Thyroid gland (tissue), 4 donors: ENCODE measurements at regions not wholly inside any gene's neighbourhood (a gene's known extent, or its start where the extent isn't known, plus 50 kb on each side); places are given as distances from the start of the nearest gene placed in this dataset.

Source experiments
- DNase-seq, 2 donors: peaks; one replicate each; pipeline ENCODE4 v3.0.0-alpha.2; 2019
- H3K27ac ChIP-seq, 3 donors: fragments of 200-600 bp; sonication (generic); 1 replicate in 2 of 3; 2 replicates in 1 of 3; pipeline ENCODE4 v1.5.1; 2016 to 2019; ENCODE audit warnings: mild to moderate bottlenecking in 1 of 3, moderate library complexity in 1 of 3
- H3K27me3 ChIP-seq: fragments of 200-600 bp; sonication (generic); one replicate; pipeline ENCODE4 v1.5.1; 2019
- H3K36me3 ChIP-seq, 2 donors: fragments of 200-600 bp; sonication (generic); one replicate each; pipeline ENCODE4 v1.5.1; 2016 to 2019
- H3K4me1 ChIP-seq, 2 donors: fragments of 200-600 bp; sonication (generic); one replicate each; pipeline ENCODE4 v1.5.1; 2017 to 2019
- H3K4me3 ChIP-seq, 3 donors: fragments of 200-600 bp; sonication (generic); replicated peaks in 1 of 3; 1 replicate in 2 of 3; 2 replicates in 1 of 3; pipeline ENCODE4 v1.5.1; 2016; ENCODE audit warnings: mild to moderate bottlenecking in 1 of 3
- H3K9me3 ChIP-seq: fragments of 200-600 bp; sonication (generic); one replicate; pipeline ENCODE4 v1.5.1; 2017
- POLR2A ChIP-seq, 2 donors: fragments of 450-650 bp; IDR thresholded peaks; one replicate each; pipeline ENCODE4 v1.6.1; 2017; ENCODE audit warnings: antibody characterized with exemption in 2 of 2, mild to moderate bottlenecking in 2 of 2, moderate library complexity in 1 of 2
- WGBS, 2 donors: methylation state at CpG; one replicate each; pipeline ENCODE4 v1.1.5; 2017; 5-methylcytosine and 5-hydroxymethylcytosine counted together
- intact Hi-C: fragments of 100-400 bp; cut with DNase I; formaldehyde crosslinking; loops from one replicate; pipeline ENCODE4 v1.15.1; 2023
- TF ChIP-seq, protein P1 (sequence below), 6 experiments: fragments of 200-600 bp in 3 of 6; fragments of 450-650 bp in 3 of 6; sonication (generic) in 3 of 6; IDR thresholded peaks; one replicate each; pipeline ENCODE4 v1.5.1; 2016 to 2019; ENCODE audit warnings: antibody characterized with exemption in 6 of 6, mild to moderate bottlenecking in 2 of 6, inconsistent platforms in 1 of 6, moderate library complexity in 1 of 6

- H3K27me3 ChIP-seq, result no peaks in the 10 kb centered on the region
- H3K4me1 ChIP-seq, result no peaks in the 10 kb centered on the region
- intact Hi-C loops, result no loop called here
- no peak overlapping the region for H3K4me3 ChIP-seq
- WGBS, 2 donors, result 82 to 90% methylated on average over 10 of the region's 10 CpGs
- no peaks in the 10 kb centered on the region for H3K36me3 ChIP-seq
- no peaks in the 10 kb centered on the region for H3K9me3 ChIP-seq
- no peak overlapping the region for H3K27ac ChIP-seq
- no peak for TF ChIP-seq POLR2A (IDR thresholded peaks at IDR 0.05)
- TF ChIP-seq, protein P1, sequence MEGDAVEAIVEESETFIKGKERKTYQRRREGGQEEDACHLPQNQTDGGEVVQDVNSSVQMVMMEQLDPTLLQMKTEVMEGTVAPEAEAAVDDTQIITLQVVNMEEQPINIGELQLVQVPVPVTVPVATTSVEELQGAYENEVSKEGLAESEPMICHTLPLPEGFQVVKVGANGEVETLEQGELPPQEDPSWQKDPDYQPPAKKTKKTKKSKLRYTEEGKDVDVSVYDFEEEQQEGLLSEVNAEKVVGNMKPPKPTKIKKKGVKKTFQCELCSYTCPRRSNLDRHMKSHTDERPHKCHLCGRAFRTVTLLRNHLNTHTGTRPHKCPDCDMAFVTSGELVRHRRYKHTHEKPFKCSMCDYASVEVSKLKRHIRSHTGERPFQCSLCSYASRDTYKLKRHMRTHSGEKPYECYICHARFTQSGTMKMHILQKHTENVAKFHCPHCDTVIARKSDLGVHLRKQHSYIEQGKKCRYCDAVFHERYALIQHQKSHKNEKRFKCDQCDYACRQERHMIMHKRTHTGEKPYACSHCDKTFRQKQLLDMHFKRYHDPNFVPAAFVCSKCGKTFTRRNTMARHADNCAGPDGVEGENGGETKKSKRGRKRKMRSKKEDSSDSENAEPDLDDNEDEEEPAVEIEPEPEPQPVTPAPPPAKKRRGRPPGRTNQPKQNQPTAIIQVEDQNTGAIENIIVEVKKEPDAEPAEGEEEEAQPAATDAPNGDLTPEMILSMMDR (IDR thresholded peaks at IDR 0.05), result no peak
- no peak for DNase-seq
Observed at GRCh38 chr12:127008755-127009403, 1258.1 kb upstream of the TMEM132C start.

- no peak overlapping the region for H3K27ac ChIP-seq
- TF ChIP-seq POLR2A (IDR thresholded peaks at IDR 0.05), result no peak
- intact Hi-C loops, result no loop called here
- no peaks in the 10 kb centered on the region for H3K36me3 ChIP-seq
- H3K4me3 ChIP-seq, result no peak overlapping the region
- H3K27me3 ChIP-seq, result no peaks in the 10 kb centered on the region
- no peaks in the 10 kb centered on the region for H3K4me1 ChIP-seq
- 94 to 95% methylated on average over 3 of the region's 3 CpGs for WGBS, 2 donors
- no peaks in the 10 kb centered on the region for H3K9me3 ChIP-seq
- no peak for DNase-seq
Observed at GRCh38 chr12:127012109-127012508, 1254.9 kb upstream of the TMEM132C start.

GRCh38 chr12:127013197-127013596 is 1253.8 kb upstream of the TMEM132C start:
- Histone ChIP-seq H3K27ac (no peak overlapping the region), H3K4me3 (no peak overlapping the region), H3K36me3 (no peaks in the 10 kb centered on the region), H3K4me1 (no peaks in the 10 kb centered on the region), H3K9me3 (no peaks in the 10 kb centered on the region), H3K27me3 (no peaks in the 10 kb centered on the region)
- DNase-seq, result no peak
- TF ChIP-seq, protein P1 (IDR thresholded peaks at IDR 0.05), result no peak
- WGBS, 2 donors, result 87 to 88% methylated on average over 4 of the region's 4 CpGs
- intact Hi-C loops, result no loop called here

DNA sequence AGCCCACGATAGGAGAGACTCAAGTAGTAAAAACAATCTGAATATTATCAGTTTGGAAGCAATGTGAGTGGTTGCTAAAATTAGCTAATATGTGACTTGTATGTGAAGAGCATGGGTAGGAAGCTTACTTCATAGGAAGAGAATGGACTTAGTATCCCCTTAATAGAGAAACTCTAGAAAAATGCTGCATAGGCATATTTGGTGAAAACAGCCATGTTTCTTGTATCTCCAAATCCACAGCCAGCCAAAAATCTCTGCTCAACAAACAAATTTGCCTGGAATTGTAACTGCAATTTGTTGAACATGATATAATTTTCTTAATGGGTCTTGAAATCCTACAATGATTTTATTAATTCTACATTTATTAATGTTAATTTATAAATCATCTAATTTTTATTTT is 1252.9 kb upstream of the TMEM132C start:
- TF ChIP-seq, protein P1 (IDR thresholded peaks at IDR 0.05), result no peak
- TF ChIP-seq POLR2A (IDR thresholded peaks at IDR 0.05), result no peak
- intact Hi-C loops, result no loop called here
- WGBS, 2 donors, result 33 to 76% methylated on average over 1 of the region's 1 CpG

GRCh38 chr12:127024791-127025190 is 1242.2 kb upstream of the TMEM132C start:
- WGBS, 2 donors, result 78 to 87% methylated on average over 2 of the region's 2 CpGs
- no peak overlapping the region for H3K4me3 ChIP-seq
- no peak for DNase-seq
- no peaks in the 10 kb centered on the region for H3K9me3 ChIP-seq
- no peaks in the 10 kb centered on the region for H3K4me1 ChIP-seq
- H3K36me3 ChIP-seq, result no peaks in the 10 kb centered on the region
- H3K27ac ChIP-seq, result no peak overlapping the region
- no peak for TF ChIP-seq POLR2A (IDR thresholded peaks at IDR 0.05)
- TF ChIP-seq, protein P1 (IDR thresholded peaks at IDR 0.05), result no peak
- intact Hi-C loops, result no loop called here
- H3K27me3 ChIP-seq, result no peaks in the 10 kb centered on the region

More for the DNA sequence above, 1252.9 kb upstream of the TMEM132C start:
- Histone ChIP-seq H3K27ac (no peak overlapping the region), H3K36me3 (no peaks in the 10 kb centered on the region), H3K4me1 (no peaks in the 10 kb centered on the region), H3K9me3 (no peaks in the 10 kb centered on the region), H3K27me3 (no peaks in the 10 kb centered on the region), H3K4me3 (no peak overlapping the region)
- no peak for DNase-seq
